Stomach (tissue), 8 donors: ENCODE measurements at regions not wholly inside any gene's neighbourhood (a gene's known extent, or its start where the extent isn't known, plus 50 kb on each side); places are given as distances from the start of the nearest gene placed in this dataset.

Source experiments
- DNase-seq, 2 donors: peaks; one replicate each; pipeline versions ENCODE4 v3.0.0 to v3.0.0-alpha.2; 2013 to 2019
- H3K27ac ChIP-seq, 5 donors: fragments of 200-600 bp in 4 of 5; sonication (generic) in 4 of 5; one replicate each; pipeline ENCODE4 v1.5.1; 2013 to 2019; ENCODE audit warnings: mild to moderate bottlenecking in 1 of 5, moderate library complexity in 1 of 5
- H3K27me3 ChIP-seq, 3 donors: fragments of 200-600 bp; sonication (generic); one replicate each; pipeline ENCODE4 v1.5.1; 2017 to 2019; ENCODE audit warnings: mixed run types in 1 of 3
- H3K36me3 ChIP-seq, 4 donors: fragments of 200-600 bp; sonication (generic); 1 replicate in 3 of 4; 2 replicates in 1 of 4; pipeline ENCODE4 v1.5.1; 2016 to 2019
- H3K4me1 ChIP-seq, 4 donors: fragments of 200-600 bp; sonication (generic); one replicate each; pipeline ENCODE4 v1.5.1; 2016 to 2019
- H3K4me3 ChIP-seq, 4 donors: fragments of 200-600 bp; sonication (generic) in 3 of 4; one replicate each; pipeline ENCODE4 v1.5.1; 2016 to 2019; ENCODE audit warnings: mild to moderate bottlenecking in 1 of 4
- H3K9me3 ChIP-seq, 4 donors: fragments of 200-600 bp; sonication (generic); one replicate each; pipeline ENCODE4 v1.5.1; 2016 to 2019
- CTCF ChIP-seq, 7 experiments: fragments of 450-650 bp in 4 of 7; fragments of 200-600 bp in 3 of 7; sonication (generic) in 3 of 7; IDR thresholded peaks; one replicate each; pipeline ENCODE4 v1.5.1; 2016 to 2019; ENCODE audit warnings: antibody characterized with exemption in 7 of 7, control low read depth in 2 of 7, mild to moderate bottlenecking in 1 of 7
- EP300 ChIP-seq: sonication (generic); formaldehyde crosslinking; IDR thresholded peaks from one replicate; pipeline ENCODE4 v1.6.1; 2017; ENCODE audit warnings: antibody characterized with exemption
- POLR2A ChIP-seq, 4 donors: fragments of 450-650 bp; IDR thresholded peaks; one replicate each; pipeline ENCODE4 v1.6.1; 2016; ENCODE audit warnings: antibody characterized with exemption in 4 of 4, control low read depth in 2 of 4, mild to moderate bottlenecking in 1 of 4, moderate library complexity in 1 of 4
- POLR2AphosphoS5 ChIP-seq, 3 donors: sonication (generic); formaldehyde crosslinking; IDR thresholded peaks; one replicate each; pipeline ENCODE4 v1.6.1; 2016; ENCODE audit warnings: antibody characterized with exemption in 3 of 3
- WGBS, 5 donors: extraction: QIAGEN DNeasy Blood & Tissue Kit in 3 of 5; methylation state at CpG; one replicate each; pipeline versions ENCODE4 v1.1.5 to v1.1.7; 2013 to 2018; 5-methylcytosine and 5-hydroxymethylcytosine counted together
- intact Hi-C: fragments of 100-400 bp; cut with DNase I; formaldehyde crosslinking; loops from one replicate; pipeline ENCODE4 v1.15.1; 2023; ENCODE audit warnings: low total_unique reads
- donor health status: healthy with polysubstance abuse.
- donor health status: Bipolar disorder and iron deficiency.
- donor health status: healthy.

- H3K27me3 ChIP-seq: no peaks in the 10 kb centered on the region
- no peaks in the 10 kb centered on the region for H3K4me1 ChIP-seq
- H3K4me3 ChIP-seq: no peak overlapping the region
- TF ChIP-seq POLR2AphosphoS5 (IDR thresholded peaks at IDR 0.05) (no peak), EP300 (no peak), CTCF (IDR thresholded peaks at IDR 0.05) (no peak), POLR2A (IDR thresholded peaks at IDR 0.05) (no peak)
- intact Hi-C loops: no loop called here
- H3K36me3 ChIP-seq: no peaks in the 10 kb centered on the region
- no peak overlapping the region for H3K27ac ChIP-seq
- H3K9me3 ChIP-seq: no peaks in the 10 kb centered on the region
- no peak for DNase-seq
Measured at GRCh38 chr13:90633849-90634248, 713.6 kb upstream of the MIR17HG start.

- H3K4me1 ChIP-seq: no peaks in the 10 kb centered on the region
- WGBS, 5 donors: 89 to 100% (median 96%) methylated on average over 1 of the region's 1 CpG
- H3K27ac ChIP-seq: no peak overlapping the region
- H3K27me3 ChIP-seq: no peaks in the 10 kb centered on the region
- intact Hi-C loops: no loop called here
- no peaks in the 10 kb centered on the region for H3K36me3 ChIP-seq
- H3K4me3 ChIP-seq: no peak overlapping the region
- no peak for DNase-seq
- peaks cover 0 to 11% (median 2%) of the 10 kb centered on the region in 4 donors for H3K9me3 ChIP-seq
- no peak for TF ChIP-seq EP300
Measured at GRCh38 chr13:90640976-90641375, 706.5 kb upstream of the MIR17HG start.

GRCh38 chr13:90641884-90642283 is 705.6 kb upstream of the MIR17HG start:
- no peaks in the 10 kb centered on the region for H3K4me1 ChIP-seq
- DNase-seq: no peak
- intact Hi-C loops: no loop called here
- WGBS, 5 donors: 80 to 89% (median 85%) methylated on average over 2 of the region's 2 CpGs
- no peaks in the 10 kb centered on the region for H3K27me3 ChIP-seq
- peaks cover 0 to 11% (median 2%) of the 10 kb centered on the region in 4 donors for H3K9me3 ChIP-seq
- H3K36me3 ChIP-seq: no peaks in the 10 kb centered on the region
- H3K4me3 ChIP-seq: no peak overlapping the region
- no peak for TF ChIP-seq POLR2AphosphoS5 (IDR thresholded peaks at IDR 0.05)
- no peak for TF ChIP-seq CTCF (IDR thresholded peaks at IDR 0.05)
- no peak for TF ChIP-seq EP300
- no peak for TF ChIP-seq POLR2A (IDR thresholded peaks at IDR 0.05)
- no peak overlapping the region for H3K27ac ChIP-seq

GRCh38 chr13:90645582-90645981 is 701.9 kb upstream of the MIR17HG start:
- TF ChIP-seq POLR2AphosphoS5 (IDR thresholded peaks at IDR 0.05) (no peak), POLR2A (IDR thresholded peaks at IDR 0.05) (no peak), CTCF (IDR thresholded peaks at IDR 0.05) (no peak), EP300 (no peak)
- H3K36me3 ChIP-seq: no peaks in the 10 kb centered on the region
- no peak overlapping the region for H3K27ac ChIP-seq
- DNase-seq: no peak
- H3K27me3 ChIP-seq: no peaks in the 10 kb centered on the region
- intact Hi-C loops: no loop called here
- no peaks in the 10 kb centered on the region for H3K4me1 ChIP-seq
- H3K9me3 ChIP-seq: peaks cover 0 to 11% (median under 1%) of the 10 kb centered on the region in 4 donors
- H3K4me3 ChIP-seq: no peak overlapping the region
- WGBS, 5 donors: 91 to 97% (median 96%) methylated on average over 1 of the region's 1 CpG

GRCh38 chr13:90648497-90648896 is 699.0 kb upstream of the MIR17HG start:
- H3K4me1 ChIP-seq: no peaks in the 10 kb centered on the region
- H3K27me3 ChIP-seq: no peaks in the 10 kb centered on the region
- no peak for TF ChIP-seq POLR2A (IDR thresholded peaks at IDR 0.05)
- TF ChIP-seq EP300: no peak
- no peak for TF ChIP-seq CTCF (IDR thresholded peaks at IDR 0.05)
- TF ChIP-seq POLR2AphosphoS5 (IDR thresholded peaks at IDR 0.05): no peak
- H3K4me3 ChIP-seq: no peak overlapping the region
- no peak for DNase-seq
- H3K9me3 ChIP-seq: peaks cover 0 to 35% (median 17%) of the 10 kb centered on the region in 4 donors
- no peak overlapping the region for H3K27ac ChIP-seq
- no peaks in the 10 kb centered on the region for H3K36me3 ChIP-seq
- intact Hi-C loops: no loop called here
